GM03348 (cell line): ENCODE measurements at regions not wholly inside any gene's neighbourhood (a gene's known extent, or its start where the extent isn't known, plus 50 kb on each side); places are given as distances from the start of the nearest gene placed in this dataset.
"Not testable (repeated sequence)": the region's sequence is repeated elsewhere in the genome, so short reads cannot be mapped to it uniquely, and the experiment has no call there.

Experiments used
- DNase-seq: peaks from one replicate; pipeline ENCODE4 v3.0.0; 2012; ENCODE audit warnings: low spot score

- no peak for DNase-seq
Observed at GRCh38 chr20:24418731-24419130, 50.7 kb upstream of the SYNDIG1 start.

GRCh38 chr20:24417485-24417884, 51.9 kb upstream of the SYNDIG1 start:
- no peak for DNase-seq

- DNase-seq = not testable (repeated sequence)
Observed at GRCh38 chr20:24415444-24415843, 54.0 kb upstream of the SYNDIG1 start.

- no peak for DNase-seq
Observed at GRCh38 chr20:24411834-24412216, 57.6 kb upstream of the SYNDIG1 start.

DNA sequence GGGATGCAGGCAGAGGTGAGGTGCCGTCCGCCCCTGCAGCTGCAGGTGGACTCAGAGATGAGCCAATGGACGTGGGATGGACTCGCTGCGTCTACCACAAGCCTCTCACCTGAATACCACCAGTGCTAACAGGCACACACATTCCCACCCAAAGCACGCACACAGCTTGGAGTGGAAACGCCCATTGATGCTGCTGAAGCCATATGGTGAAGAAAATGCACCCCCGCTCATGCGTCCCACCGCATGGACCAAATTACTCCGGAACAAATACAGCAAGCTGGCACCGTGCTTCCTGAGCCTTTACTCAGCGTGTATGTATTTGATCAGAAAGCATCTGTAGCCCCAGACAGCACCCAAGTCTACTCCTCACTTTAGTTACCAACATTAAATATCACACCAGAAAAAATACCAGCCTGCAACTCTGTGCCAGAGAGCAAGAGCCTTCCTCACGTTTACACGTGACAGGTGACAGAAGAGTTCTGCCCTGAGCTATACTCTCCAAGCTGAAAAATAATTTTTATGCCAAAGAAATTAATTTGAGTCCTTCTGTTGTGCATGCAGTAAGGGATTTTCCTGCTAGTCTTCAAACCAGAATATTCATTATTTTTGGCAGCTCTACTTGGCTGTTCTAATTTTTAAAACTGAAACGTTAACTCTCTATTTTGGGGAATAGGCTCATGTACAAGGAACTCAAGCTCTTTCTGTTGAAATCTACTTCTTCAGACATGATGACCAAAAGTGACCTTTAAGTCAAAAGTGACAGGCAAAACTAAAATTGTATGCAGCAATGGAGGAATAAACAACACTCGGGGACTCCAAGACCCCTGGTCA, 58.2 kb upstream of the SYNDIG1 start:
- DNase-seq = no peak

DNA sequence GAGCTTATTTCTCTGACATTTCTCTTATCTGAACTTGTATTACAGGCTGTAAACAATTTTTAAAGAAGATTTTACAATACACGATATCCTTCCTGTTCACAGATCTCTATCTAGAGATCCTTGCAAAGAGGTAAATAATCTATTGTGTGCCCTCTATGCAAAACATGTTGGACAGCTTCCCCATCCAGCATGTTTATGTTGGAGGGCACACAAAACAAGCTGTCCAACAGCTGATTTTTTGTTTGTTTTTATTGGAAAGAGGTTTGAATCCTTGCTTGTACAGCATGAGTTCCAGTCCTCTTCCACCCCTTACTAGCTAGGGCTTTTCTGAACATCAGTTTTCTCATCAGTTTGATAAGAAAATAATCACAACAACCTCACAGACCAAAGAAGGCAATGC, 62.3 kb upstream of the SYNDIG1 start:
- no peak for DNase-seq

DNA sequence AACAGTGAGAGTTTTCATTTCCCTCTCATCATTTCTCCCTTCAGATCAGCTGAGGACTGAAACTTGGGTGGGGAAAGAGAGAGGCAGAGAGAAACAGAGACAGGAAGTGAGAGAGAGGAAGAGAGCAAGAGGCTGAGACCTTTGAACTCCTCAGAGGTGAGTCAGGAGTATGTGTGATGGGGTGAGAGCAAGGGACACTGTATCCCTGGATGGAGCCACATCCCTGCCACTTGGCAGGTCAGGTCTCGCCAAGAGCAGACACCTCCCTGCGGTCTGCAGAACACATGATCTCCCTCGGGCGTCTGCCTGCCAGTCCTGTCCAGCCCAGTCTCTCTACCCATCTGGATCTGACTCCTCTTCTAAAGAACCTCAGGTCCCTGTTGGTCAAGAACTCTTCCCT, 62.7 kb upstream of the SYNDIG1 start:
- DNase-seq = no peak

- DNase-seq = no peak
Observed at GRCh38 chr20:24406251-24406650, 63.2 kb upstream of the SYNDIG1 start.

DNA sequence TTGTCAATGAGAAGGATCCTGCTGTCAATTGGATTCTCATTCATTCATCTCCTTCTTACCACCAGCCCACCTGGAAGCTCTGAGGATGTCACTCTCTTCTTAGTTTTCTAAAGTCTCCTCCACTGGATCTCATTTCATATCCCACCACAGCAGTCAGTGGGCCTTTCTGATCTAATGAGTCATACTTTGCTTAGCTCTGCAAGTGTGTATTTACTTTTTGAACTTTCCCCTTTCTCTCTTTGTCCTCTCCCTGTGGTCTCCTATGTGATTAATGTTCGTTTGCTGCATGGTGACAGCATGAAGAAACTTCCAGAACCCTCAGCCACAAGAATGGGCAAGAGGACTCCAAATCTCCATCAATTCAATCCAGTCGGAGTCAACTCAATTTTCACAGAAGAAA, 63.6 kb upstream of the SYNDIG1 start:
- DNase-seq = no peak

- DNase-seq = no peak
Observed at GRCh38 chr20:24403406-24403805, 66.0 kb upstream of the SYNDIG1 start.

DNA sequence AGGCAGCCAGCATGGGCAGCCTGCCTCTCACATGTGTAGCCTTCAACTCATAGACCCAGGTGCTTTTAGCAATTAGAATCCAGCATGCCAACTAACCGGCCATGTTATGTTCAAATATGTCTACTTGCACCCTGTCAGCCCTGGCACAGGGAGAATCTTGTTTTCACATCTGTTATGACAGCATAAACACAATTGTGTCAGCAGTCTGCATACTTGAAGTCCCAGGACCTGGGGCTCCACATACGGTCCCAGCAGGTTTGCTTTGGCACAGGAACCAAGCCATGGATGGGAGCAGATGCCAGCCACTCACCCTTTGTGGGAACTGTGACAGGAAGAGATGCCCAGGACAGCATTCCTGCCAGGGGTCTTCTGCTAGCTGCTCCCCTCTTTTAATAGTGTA, 67.2 kb upstream of the SYNDIG1 start:
- DNase-seq = no peak

DNA sequence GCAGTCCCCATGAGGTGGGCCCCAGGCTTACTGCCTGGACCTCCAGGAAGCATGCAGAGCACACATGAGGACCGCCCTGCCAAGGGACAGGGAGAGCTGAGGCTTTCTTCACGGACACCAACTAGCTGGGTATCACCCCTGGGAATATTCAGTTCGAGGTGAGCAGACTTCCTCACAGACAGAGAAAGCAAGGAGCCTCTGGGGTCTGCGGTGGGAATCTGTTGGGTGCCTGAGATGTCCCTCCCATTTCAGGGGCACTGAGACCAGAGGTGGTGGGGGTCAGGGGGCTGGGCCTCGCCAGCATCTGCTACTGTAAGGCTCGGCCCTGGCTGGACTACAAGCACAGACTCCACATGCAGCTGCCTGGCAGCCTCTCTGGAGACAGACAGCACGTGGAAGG, 74.3 kb upstream of the SYNDIG1 start:
- DNase-seq = no peak

DNA sequence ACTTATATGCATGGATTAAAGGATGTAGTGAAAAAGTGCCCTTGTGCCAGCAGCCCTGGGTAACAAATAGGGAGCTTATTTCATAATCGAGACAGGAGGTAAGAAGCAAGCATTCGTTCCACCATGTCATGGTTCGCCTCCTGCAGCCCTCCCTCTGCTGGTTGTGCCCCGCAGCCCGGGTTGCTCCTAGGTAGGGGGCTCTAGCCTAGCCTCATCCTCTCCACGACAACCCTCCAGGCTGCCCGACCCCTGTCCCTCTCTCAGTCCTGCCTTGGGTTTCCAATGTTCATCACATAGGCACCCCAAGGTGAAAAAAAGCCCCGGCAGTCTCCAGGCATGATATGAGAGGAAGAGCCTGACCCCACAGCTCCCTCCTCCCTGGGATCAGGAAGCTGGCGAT, 75.5 kb upstream of the SYNDIG1 start:
- DNase-seq = no peak

- DNase-seq = no peak
Observed at GRCh38 chr20:24392612-24393011, 76.8 kb upstream of the SYNDIG1 start.

DNA sequence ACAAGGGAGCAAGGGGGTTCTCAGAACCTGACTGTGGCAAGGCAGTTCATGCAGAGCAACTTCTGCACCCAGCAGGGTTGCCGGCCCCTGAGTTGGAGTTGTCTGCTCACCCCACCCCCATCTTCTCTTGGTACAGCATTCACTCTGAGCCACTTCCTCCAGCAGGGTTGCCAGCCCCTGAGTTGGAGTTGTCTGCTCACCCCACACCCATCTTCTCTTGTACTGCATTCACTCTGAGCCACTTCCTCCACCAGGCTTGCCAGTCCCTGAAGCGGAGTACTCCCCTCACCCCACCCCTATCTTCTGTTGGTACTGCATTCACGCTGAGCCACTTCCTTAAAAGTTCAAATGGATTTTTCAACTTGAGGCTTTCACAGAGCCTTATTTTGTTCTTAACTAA, 79.7 kb upstream of the SYNDIG1 start:
- no peak for DNase-seq

- DNase-seq = no peak
Observed at GRCh38 chr20:24388828-24389380, 80.5 kb upstream of the SYNDIG1 start.

DNA sequence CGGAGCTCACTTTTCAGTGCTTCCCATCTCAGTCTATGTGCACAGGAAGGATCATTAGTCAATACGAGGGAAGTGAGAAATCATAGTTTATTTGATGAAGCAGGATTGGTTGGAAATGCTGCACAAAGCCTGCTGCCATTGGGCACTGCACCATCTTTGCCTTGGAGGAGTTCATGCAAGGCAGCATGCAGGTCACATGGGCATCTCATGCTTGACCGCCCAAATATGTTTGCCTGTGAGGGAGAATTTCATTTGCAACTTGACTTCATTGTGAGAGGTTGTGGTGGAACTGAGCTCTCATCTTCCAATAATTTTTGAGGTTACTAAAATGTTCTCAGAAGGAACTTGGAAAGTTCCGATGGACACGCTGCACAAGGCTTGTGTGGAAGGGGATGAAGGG, 83.9 kb upstream of the SYNDIG1 start:
- no peak for DNase-seq

- DNase-seq = no peak
Observed at GRCh38 chr20:24384865-24385264, 84.6 kb upstream of the SYNDIG1 start.

GRCh38 chr20:24382743-24383142, 86.7 kb upstream of the SYNDIG1 start:
- no peak for DNase-seq

- DNase-seq = no peak
Observed at GRCh38 chr20:24382331-24382730, 87.1 kb upstream of the SYNDIG1 start.

DNA sequence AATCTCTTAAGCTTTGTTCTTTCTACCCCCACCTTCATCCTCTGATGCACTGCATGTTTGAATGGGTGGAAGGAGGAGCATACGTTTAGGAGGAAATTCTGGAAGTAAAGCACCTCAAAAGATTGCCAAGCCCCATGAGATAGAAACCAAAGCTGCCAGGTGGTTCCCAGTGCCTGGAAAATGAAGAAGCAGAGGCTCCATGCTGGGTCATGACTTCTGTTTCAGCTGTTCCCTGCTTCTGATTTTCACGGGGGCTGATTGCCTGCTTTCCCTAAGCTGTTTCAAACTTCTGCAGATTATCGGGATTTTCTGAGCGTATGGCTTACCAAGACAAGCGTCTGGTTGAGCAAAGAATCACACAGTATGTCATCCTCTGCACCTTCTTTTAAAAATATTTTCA, 87.5 kb upstream of the SYNDIG1 start:
- DNase-seq = no peak

DNA sequence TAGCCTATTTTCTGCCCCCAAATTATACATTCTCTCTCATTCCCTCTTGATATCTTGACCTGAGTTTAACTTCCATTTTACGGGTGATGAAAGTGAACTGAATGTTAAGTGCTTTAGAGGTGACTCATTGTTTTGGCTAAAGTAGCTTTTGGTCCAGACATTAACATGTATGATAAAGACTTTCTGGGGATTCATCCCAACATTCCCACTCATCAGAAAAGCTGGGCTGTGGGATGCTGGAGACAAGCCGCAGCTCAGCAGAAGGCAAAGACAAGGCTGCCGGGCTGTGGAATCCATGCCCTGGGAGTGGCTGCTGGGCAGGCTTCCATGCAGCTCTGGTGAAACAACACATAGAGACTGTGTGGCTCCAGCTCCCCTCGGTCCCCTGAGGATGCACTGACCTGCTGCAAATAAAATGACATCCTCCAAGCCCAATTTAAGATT, 89.9 kb upstream of the SYNDIG1 start:
- DNase-seq = peak; percentile 72

- DNase-seq = no peak
Observed at GRCh38 chr20:24378661-24379483, 90.6 kb upstream of the SYNDIG1 start.
